GM21528 (cell line): ENCODE measurements at regions not wholly inside any gene's neighbourhood (a gene's known extent, or its start where the extent isn't known, plus 50 kb on each side); places are given as distances from the start of the nearest gene placed in this dataset.

ENCODE experiments used
- ATAC-seq: cut with Tn5 transposase; IDR thresholded peaks from one replicate; pipeline ENCODE4 v1.9.1; 2021; ENCODE audit warnings: mild to moderate bottlenecking, moderate library complexity; ENCODE audit not compliant: unreplicated experiment, low FRiP score

- no peak for ATAC-seq
Observed at GRCh38 chr2:239768907-239769553, 256.1 kb downstream of the NDUFA10 start.

- no peak for ATAC-seq
Observed at GRCh38 chr2:239768031-239768790, 256.9 kb downstream of the NDUFA10 start.

- ATAC-seq, result no peak
Observed at GRCh38 chr2:239767021-239767905, 257.9 kb downstream of the NDUFA10 start.

GRCh38 chr2:239765911-239766310 is 259.2 kb downstream of the NDUFA10 start:
- ATAC-seq, result no peak

GRCh38 chr2:239765076-239765845 is 259.9 kb downstream of the NDUFA10 start:
- ATAC-seq, result no peak

GRCh38 chr2:239763433-239764097 is 261.6 kb downstream of the NDUFA10 start:
- ATAC-seq, result no peak

- no peak for ATAC-seq
Observed at GRCh38 chr2:239762655-239763269, 262.4 kb downstream of the NDUFA10 start.

GRCh38 chr2:239762106-239762505 is 263.0 kb downstream of the NDUFA10 start:
- no peak for ATAC-seq

GRCh38 chr2:239760596-239760995 is 264.5 kb downstream of the NDUFA10 start:
- no peak for ATAC-seq

- no peak for ATAC-seq
Observed at GRCh38 chr2:239758279-239758877, 266.8 kb downstream of the NDUFA10 start.

GRCh38 chr2:239756790-239757760 is 268.1 kb downstream of the NDUFA10 start:
- no peak for ATAC-seq

GRCh38 chr2:239756031-239756789 is 268.9 kb downstream of the NDUFA10 start:
- ATAC-seq, result no peak

- no peak for ATAC-seq
Observed at GRCh38 chr2:239753401-239753837, 271.7 kb downstream of the NDUFA10 start.

GRCh38 chr2:239752951-239753350 is 272.2 kb downstream of the NDUFA10 start:
- no peak for ATAC-seq

GRCh38 chr2:239751679-239752355 is 273.3 kb downstream of the NDUFA10 start:
- ATAC-seq, result no peak

- no peak for ATAC-seq
Observed at GRCh38 chr2:239750929-239751678, 274.0 kb downstream of the NDUFA10 start.
